HG02884 (cell line): ENCODE measurements at regions not wholly inside any gene's neighbourhood (a gene's known extent, or its start where the extent isn't known, plus 50 kb on each side); places are given as distances from the start of the nearest gene placed in this dataset.

Source experiments
- ATAC-seq: cut with Tn5 transposase; IDR thresholded peaks from one replicate; pipeline ENCODE4 v1.9.1; 2021; ENCODE audit warnings: mild to moderate bottlenecking, moderate library complexity; ENCODE audit not compliant: unreplicated experiment

DNA sequence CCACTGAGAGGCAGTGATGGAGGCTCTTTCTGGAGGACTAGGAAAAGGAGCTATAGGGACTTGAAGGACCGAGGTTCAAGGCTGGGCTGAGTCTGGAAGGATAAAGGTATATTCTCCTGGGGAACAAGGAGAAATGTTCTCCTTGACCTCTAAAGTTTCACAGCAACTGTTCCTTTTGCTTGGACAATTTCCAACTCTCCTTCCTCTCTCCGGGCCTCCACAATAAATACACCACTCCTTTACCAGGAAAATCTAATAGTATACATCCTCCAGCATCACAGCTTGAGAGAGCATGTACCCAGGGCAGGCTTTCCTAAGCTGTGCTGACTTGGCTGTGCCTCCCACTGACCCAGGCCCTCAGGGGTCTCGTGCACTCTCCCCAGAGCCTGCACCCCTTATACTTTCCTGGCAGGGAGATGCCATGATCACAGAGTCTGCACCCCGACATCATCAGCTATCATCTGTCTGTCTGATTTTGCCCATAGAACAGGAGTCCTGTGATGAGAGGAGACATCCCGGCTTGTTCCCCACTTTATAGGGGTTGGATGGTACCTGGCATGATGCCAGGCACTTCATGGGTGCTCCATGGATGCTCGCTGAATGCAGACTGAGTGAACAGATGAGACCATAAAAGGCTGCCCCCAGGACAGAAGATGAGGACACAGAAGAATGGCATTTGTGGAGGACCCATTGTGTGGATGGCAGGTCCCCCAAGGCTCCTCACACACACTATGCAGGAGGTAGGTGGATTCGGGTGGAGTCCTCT lies 582.6 kb upstream of the CDH5 start:
- no peak for ATAC-seq

DNA sequence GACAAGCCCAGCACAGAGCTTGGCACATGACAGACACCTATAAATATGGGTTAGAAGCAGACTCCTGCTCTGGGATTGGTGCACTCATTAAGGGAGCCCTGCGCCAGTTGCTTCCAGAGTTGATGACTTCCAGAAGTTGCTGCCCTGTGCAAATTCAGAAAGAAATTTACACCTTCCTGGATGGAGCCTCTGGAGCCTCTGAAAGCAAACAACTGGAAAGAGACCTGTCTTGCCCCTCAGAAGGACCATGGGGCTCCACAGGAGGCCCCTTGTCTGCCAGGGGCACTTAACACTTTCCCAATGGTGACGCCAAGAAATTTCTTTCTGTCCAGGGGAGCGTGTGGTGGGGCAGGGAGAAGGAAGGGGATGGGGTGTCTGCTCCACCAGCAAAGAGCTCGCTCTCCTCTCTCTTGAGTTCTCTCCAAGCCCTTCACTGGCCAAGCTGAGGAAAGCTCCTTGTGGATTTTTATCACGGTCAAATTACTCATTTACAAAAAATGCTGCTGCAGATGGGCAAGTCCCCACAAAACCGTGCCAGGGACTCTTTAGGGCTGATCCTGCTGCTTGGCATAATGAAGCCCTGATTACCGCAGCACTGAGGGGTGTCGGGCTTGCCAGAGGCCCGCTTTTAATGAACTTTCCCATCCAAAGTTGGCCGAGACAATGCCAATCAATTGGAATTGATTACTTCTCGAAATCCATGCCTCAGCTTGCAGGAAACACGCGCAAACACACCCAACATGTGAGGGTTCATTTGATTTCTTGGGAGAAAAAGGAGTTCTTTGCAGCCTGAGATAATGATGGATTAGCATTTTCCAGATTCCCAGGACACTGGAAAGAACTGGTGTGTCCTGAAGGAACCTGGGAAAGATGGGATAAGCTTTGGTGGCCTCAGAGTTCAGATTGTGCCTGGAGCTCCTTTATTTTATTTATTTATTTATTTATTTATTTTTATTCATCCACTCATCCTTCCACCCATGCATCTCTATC lies 583.6 kb upstream of the CDH5 start:
- ATAC-seq: no peak

DNA sequence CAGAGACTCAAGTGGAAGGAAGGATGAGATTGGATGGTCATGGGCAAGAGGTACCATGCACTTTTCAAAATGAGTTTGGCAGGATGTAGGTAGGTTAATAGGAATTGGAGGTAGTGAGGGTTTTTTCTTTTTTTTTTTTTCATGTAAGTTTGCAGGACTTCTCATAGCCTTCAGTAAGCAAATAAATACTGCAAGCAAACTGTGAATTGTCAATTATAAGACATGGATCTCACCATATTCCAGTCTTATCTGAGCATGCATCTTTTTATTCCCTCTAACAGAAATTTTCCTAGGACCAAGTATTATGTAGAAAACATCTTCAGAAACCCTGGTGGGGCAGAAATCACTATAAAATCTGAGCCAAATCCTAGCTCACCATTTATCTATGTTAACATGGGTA lies 584.6 kb upstream of the CDH5 start:
- no peak for ATAC-seq

DNA sequence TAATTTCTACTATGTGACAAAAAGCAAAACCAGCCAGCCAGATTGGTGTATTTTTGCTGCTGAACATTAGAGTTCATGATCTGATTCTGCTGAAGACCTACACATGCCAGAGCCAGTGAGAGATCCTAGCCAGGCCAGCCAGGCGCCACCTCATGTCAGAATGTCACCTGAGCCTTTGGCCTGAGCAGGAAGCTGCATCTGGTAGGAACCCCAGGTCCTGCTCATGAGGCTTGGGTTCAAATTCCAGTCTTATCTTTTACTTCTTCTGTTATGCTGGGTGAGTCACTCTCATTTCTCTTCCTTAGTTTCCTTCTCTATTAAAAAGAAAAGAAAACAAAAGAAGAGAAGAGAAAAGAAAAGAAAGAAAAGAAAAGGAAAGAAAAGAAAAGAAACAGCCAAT lies 585.1 kb upstream of the CDH5 start:
- ATAC-seq: no peak

DNA sequence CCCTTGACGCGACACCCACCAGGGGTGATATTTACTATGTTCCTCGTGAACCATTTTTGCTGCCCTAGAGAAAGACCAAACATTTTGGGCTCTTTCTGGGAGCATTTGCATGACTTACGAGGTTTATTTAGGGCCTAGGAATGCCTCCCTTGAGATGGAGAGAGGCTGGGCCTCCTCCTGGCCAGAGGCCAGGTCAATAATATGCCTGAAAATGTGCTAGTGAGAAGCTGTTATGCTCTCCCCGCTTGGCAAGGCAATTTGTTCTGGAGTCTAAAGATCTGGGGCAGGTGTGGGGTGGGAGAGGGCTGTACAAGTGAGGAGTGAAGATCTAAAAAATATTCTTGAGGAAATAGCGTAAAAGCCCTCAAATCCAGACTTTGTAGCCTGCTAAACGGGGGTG lies 587.3 kb upstream of the CDH5 start:
- ATAC-seq: no peak

DNA sequence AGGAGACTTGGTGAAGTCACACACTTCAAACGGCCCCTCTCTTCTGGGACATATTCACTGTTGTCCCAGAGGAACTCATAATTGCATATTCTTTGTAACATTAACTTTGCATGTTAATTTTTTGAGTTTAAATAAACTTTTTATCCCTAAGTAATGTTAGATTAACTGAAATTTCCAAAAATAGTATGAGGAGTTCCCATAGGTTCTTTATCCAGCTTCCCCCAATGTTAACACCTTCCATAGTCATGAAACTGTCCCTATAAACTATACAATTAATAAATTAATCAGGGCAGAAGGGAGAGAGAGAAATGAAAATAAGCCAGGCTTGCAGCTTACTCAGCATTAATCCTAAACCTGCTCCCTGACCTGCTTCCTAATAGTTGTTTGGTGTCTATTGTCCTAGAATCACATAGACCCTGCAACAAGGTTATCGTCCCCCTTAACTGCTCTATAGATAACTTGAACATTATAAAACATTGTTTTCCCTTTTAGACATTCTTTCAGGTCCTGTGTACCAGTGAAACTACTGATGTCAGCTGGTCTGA lies 589.8 kb upstream of the CDH5 start:
- no peak for ATAC-seq

DNA sequence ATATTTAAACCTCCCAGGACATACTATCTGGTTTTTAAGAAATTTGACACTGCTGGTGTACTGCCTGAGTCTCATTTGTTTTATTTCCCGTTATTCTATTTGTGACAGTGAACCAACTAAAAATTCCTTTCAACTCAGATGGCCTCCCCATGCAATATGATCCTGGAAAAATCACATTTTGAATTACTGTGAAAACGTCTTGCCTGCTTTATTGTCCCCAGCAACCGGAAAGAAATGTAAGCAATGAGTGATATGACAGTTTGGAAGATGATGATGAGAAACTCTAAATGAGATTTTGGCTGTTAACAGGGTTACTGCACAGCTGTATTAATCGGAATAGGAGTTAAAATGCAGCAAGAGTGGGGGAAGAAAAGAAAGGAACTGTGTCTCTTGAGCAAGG lies 590.7 kb upstream of the CDH5 start:
- ATAC-seq: no peak

DNA sequence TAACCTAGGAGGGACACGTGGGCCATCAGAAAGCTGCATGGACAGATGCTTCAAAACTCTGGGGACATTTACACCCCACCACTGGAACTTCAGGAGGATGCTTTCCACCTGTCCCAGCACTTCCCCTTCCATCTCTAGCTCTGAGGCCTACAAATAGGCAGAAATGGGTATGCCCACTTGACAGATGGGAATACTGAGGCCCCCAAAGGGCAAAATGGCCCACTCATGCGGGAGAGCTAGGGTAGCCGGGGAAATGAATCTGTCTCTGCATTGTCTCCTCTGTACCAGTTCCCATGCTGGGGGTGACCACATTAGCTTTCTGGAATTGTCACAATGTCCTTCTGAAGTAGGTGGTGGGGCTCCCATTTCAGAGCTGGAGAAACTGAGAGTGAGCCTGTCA lies 592.1 kb upstream of the CDH5 start:
- ATAC-seq: no peak

DNA sequence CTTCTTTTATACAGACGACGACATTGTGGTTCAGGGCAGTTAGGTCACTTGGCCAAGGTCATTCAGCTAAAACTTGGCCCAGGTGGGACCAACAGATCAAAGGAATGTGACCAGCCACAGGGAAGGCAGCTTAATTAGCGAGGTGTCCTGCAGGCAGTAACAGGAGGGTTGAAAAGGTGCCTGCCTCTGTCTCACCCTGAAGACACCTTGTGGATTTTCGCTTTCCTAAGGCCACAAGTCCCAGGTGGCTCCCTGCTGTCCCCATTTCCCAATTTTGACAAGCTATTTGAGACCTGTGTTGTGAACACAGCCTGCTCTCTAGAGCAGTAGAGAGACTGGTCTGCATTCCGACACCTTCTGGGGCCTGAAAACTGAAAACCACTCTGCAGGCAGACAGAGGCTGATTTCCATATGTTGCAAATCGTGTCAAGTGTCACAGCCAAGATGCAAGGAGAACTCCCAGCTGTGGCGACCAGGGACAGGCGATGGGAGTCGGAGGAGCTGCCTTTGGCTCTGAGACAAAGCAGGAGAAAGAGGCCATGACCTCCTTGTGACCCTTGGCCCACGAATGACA lies 593.1 kb upstream of the CDH5 start:
- ATAC-seq: no peak

DNA sequence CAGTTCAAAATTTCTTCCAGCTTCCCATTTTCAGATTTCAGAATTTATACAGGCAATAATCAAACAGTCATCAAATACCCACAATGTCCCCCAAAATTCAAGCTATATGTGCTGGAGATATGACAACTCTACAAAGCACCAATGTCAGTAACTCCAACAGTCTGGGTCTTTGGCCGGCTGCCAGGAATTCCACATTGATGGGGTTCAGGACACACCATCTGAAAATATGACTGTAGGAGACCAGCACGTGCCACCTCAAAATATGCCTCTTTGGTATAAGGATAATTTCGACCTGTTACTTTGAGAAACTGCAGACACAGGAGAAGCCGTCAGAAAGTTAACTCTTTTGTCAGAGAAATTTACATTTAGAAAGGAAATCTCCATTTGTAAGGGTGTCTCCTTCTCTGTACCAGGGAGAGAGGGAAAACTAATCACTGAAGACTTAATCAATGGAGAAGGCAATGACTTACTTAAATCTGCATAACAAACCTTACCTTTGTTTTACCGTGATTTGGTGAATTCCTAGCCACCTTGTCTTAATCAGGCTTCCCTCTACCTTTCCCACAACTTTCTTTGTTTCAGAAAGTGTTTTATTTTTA lies 594.3 kb upstream of the CDH5 start:
- no peak for ATAC-seq

DNA sequence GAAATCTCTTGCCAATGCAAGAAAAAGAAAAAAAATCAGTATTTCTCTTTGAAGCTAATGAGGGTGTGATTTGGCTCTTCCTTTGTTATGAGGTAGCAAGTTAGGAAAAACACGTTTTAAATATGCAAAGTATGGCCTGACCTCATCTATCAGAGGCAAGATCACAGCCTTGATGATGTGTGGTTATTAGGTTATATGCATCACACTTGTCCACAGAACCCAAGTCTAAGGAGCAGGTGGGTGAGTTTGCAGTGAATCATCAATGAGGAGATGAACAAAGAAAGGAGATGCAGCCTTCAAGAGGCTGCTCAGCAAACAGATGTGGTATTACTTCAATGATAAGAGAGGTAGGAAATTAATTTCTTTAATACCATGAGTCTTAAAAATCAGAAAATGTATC lies 594.8 kb upstream of the CDH5 start:
- ATAC-seq: no peak

DNA sequence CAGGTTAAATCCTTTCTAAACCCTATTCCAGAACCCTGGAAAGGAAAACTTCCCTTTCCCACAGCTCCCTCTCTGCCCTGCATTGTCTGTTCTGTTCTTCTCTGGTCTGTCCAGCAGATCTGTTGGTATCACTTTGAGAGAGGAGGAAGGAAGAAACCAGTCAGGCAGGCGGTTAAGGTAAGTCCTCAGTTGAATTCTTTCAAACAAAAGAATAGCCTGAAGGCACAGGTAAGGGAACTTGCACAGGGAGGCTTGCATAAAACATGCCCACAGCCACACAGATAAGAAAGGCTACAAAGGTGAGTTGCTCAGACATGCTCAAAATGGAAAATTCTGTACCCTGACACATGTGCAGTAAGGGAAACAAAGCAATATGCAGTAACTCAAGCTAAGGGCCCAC lies 595.7 kb upstream of the CDH5 start:
- ATAC-seq: no peak

DNA sequence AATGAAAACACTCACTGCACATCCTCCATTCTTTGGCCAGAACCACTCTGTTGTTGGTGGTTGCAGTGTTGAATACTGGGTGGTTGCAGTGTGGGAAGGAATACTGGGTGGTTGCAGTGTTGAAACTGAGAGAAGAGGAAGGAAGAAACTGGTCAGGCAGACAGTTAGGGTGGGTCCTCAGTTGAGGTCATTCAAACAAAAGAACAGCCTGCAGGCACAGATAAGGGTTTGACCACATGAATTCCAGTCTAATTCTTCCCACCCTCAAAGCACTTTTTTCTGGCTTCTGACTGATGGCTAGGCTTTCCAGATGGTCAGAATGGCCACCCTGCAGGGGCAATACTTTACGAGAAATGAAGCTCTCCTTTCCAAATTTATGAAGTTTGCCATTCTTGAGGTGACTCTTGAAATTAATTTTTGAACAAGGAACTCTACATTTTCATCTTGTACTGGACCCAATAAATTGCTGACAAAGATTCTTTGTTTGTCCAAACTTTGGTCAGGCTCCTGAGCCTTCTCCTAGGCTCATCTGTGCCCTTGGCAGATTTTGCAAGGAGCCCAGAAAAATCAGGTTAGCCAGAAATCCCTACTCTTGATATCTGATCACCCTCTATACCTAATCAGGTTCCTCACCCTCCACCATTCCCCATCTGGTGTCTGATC lies 596.6 kb upstream of the CDH5 start:
- ATAC-seq: no peak

DNA sequence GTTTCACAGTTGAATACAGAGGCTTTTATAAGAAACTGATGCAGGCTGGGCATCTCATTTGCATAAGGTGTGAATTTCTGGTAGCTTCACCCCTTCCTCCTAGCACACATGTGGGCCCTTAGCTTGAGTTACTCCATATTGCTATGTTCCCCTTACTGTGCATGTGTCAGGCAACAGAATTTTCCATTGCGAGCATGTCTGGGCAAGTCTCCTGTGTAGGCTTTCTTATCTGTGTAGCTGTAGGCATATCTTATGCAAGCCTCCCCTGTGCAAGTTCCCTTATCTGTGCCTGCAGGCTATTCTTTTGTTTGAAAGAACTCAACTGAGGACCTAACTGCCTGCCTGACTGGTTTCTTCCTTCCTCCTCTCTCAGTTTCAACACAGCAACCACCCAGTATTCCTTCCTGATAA lies 597.4 kb upstream of the CDH5 start:
- ATAC-seq: no peak

DNA sequence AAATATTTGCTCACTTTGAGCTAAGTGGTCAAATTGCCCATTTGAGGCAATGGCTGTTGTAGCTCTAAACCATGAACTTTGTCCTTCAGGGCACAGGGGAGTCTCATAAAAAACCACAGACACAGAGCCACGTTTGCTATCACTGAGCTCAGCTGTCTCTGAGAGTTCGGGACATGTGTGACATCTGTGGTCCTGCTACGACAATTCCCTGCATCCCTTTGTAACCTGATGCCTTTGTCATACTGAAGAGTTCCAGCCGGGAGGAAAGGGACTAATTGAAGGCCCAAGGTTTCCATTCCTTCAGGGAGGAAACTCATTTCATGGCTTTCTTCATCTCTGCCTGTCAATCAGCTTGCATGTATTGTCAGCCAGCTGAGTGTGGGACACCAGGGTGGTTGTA lies 599.4 kb upstream of the CDH5 start:
- ATAC-seq: no peak

DNA sequence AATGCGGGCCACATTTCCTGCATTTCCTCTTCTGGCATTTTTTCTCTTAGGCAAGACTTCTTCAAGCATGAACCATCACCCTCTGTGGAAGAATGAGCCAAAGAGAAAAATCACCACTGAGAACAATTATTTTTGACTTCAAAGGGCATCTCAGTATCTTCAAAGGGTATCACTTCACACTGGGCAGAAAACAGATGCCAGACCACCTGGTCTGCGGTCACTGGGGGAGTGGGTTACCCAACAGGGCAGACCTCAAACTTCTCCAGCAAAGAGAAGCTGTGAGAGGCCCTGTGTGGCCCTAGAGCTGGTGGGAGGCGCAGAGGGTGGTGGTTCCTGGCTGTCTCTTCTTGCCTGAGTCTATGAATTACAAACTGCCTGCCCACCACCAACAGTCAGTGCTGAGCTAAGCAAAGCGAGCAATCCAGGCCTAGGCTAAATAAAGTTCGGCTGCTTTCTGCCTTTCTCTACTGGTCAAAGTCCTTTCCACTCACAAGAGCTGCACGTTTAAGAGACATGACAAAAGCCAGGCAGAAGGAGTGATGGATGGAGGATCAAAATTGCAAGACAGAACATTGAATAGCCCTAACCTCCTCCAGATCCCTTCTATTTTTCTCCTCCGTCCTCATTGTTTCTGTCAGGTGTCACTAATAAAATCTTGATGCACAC lies 602.7 kb upstream of the CDH5 start:
- no peak for ATAC-seq

DNA sequence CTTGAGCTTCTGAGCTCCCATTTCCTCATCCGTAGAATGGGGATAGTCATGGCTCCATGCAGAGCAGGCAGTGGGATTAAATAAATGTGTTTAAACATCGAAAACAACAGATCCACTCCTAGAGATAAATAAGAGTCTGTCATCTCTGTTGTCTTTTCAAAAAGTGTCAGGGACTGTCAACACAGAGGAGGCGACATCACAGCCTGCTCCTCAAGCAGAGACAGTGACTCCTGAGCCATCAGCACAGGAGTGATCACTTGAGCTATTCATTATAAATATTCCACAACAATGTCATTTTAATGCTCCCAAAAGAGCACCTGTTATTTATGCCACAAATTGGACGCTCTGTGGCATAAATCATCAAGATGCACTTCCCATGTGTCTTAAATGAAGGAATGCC lies 605.6 kb upstream of the CDH5 start:
- no peak for ATAC-seq

DNA sequence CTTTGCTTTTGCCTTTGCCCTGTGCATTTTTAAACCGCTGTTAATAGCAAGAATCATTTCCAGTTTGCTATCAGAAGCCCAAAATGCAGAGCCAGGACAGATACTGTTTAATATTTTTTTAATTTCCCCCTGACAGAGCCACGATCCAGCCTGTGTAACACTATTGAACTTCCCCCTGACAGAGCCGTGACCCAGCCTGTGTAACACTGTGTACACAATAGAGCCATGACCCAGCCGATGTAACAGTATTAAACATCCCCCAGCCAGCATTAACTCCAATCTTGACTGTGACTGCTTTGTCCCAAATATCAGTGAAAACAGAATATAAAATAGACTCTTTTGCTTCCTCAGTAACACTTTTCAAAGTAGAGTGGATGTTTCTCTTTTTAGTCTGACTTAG lies 607.9 kb upstream of the CDH5 start:
- no peak for ATAC-seq

DNA sequence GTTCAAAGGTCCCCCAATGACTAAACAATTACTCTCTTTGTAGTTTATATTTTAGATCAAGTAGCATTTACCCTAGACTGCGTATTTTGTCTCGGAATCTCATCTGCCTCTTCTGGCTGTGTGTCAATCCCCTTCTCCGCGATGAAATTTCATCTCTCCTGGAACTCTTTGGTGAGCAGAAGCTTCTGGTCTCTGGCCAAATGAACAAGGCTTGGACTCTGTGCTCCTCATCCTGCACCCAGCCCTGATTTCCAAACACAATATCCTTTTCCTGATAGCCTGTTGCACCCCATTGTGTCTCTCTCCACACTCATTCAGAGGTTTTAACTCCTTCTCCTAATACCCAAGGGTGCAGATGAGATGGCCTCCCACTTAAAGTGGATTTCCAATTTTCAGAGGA lies 609.4 kb upstream of the CDH5 start:
- no peak for ATAC-seq

DNA sequence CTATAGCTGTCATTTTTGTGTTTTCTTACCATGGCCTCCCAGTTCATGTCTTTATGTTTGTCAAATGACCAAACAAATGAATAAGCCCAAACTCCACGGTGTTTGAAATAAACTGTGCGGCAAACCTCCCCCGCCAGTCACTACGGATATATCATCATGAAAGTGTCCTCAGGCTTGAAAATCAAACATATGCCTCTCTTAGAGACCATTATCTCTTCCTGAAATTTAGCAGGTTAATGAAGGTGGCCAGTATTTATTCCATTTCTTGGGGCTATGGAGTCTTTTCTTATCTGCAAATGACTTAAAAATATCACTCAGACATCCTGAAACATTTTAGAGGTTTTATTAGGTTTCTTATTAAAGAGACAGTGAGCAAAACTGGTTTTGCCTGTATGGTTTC lies 610.3 kb upstream of the CDH5 start:
- no peak for ATAC-seq
